ENCODE measurements at regions not wholly inside any gene's neighbourhood (a gene's known extent, or its start where the extent isn't known, plus 50 kb on each side); places are given as distances from the start of the nearest gene placed in this dataset.
"Not testable (repeated sequence)": the region's sequence is repeated elsewhere in the genome, so short reads cannot be mapped to it uniquely, and the experiment has no call there.

DNA sequence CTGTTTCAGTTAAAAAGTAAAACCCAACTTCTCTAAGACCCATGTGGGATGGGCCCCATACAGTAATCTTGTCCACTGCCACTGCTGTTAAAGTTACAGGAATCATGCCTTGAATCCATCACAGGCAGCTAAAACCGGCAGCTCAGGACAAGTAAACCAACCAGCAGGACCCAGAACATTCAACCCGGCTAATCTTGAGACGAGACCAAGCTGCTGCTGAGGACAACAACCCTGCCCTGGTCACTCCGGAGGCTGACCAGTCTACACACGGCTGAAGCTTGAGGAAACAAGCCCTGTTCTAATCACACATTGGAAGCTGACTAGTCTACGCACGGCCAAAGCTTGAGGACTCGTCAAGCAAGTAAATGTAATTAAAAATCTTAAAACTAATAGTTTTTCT is 105.2 kb upstream of the ZNF492 start:
- intact Hi-C loops (cut with DNase I; ENCODE audit: low total_unique reads): no loop called here

DNA sequence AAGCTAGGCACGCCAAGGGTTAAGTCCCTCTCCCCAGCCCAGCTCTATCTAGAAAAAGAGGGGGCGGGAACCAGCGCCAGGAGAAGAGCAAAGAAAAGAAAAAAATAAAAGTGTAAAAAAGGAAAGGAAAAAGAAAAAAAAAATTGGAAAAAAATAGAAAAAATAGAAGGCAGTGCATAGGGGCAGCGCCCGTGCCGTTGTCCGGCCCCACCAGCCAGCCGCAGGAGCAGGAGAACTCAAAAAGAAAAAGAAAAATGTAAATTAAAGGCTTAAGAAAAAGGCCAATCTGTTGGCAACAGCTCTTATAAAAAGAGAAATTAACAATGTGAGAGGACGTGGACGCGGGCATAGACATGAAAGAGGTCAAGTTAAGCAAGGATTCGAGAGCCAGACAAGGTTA is 105.4 kb upstream of the ZNF98 start:
- in situ Hi-C loops (cut with MboI; ENCODE audit: low sequenced_read_pairs in 4 of 4): no loop called here
- H3K4me3 ChIP-seq: no peak overlapping the region
- no peak for DNase-seq
- H3K4me1 ChIP-seq: no peaks in the 10 kb centered on the region
- H3K27ac ChIP-seq: no peak overlapping the region
- no peak for TF ChIP-seq POLR2A (IDR thresholded peaks at IDR 0.05)
- TF ChIP-seq, protein P1, sequence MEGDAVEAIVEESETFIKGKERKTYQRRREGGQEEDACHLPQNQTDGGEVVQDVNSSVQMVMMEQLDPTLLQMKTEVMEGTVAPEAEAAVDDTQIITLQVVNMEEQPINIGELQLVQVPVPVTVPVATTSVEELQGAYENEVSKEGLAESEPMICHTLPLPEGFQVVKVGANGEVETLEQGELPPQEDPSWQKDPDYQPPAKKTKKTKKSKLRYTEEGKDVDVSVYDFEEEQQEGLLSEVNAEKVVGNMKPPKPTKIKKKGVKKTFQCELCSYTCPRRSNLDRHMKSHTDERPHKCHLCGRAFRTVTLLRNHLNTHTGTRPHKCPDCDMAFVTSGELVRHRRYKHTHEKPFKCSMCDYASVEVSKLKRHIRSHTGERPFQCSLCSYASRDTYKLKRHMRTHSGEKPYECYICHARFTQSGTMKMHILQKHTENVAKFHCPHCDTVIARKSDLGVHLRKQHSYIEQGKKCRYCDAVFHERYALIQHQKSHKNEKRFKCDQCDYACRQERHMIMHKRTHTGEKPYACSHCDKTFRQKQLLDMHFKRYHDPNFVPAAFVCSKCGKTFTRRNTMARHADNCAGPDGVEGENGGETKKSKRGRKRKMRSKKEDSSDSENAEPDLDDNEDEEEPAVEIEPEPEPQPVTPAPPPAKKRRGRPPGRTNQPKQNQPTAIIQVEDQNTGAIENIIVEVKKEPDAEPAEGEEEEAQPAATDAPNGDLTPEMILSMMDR (IDR thresholded peaks at IDR 0.05 in 4 of 5, conservative IDR thresholded peaks at IDR 0.05 in 1 of 5): no peak
- H3K9me3 ChIP-seq: no peaks in the 10 kb centered on the region
- no peaks in the 10 kb centered on the region for H3K27me3 ChIP-seq
- H3K36me3 ChIP-seq: no peaks in the 10 kb centered on the region
- ATAC-seq: no peak
- intact Hi-C loops (cut with DNase I; ENCODE audit: low total_unique reads): no loop called here

More for the DNA sequence above, 105.2 kb upstream of the ZNF492 start:
- Histone ChIP-seq H3K36me3 (no peaks in the 10 kb centered on the region), H3K9me3 (no peaks in the 10 kb centered on the region), H3K4me3 (no peak overlapping the region), H3K27me3 (no peaks in the 10 kb centered on the region), H3K4me1 (no peaks in the 10 kb centered on the region), H3K27ac (no peak overlapping the region)
- DNase-seq (no peak), ATAC-seq (no peak)
- in situ Hi-C loops (cut with MboI; ENCODE audit: low sequenced_read_pairs in 4 of 4): no loop called here
- TF ChIP-seq, protein P1 (IDR thresholded peaks at IDR 0.05 in 4 of 5, conservative IDR thresholded peaks at IDR 0.05 in 1 of 5): no peak
- TF ChIP-seq POLR2A (IDR thresholded peaks at IDR 0.05): no peak

DNA sequence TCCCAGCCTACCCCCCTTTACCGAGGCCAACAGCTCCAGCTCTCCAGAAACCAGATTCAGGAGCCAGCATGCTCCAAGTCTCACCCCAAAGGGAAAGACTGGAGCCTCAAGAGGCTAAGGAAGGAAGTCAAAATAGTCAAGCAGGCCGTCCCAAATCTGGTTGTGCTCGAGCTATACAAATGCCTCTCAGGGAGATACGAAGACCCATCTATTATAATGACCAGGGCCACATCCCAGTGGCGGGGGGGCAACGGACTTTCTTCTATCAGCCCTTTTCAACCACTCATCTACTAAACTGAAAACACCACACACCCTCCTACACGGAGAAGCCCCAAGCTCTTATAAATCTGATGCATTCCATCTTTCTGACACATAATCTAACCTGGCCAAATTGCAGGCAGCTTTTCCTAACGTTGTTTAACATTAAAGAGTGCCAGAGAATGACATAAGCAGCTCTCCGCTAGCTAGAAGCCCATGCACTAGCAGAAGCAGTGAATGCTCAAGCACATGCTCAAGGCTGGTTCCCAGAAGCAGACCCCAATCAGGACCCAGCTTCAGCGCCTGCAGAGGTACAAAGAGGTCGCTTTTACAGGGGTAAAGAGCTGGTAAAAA is 104.6 kb upstream of the ZNF98 start:
- in situ Hi-C loops (cut with MboI; ENCODE audit: low sequenced_read_pairs in 4 of 4) (no loop called here), intact Hi-C loops (cut with DNase I; ENCODE audit: low total_unique reads) (no loop called here)
- Histone ChIP-seq H3K9me3 (no peaks in the 10 kb centered on the region), H3K36me3 (no peaks in the 10 kb centered on the region), H3K27me3 (no peaks in the 10 kb centered on the region), H3K4me3 (no peak overlapping the region), H3K27ac (no peak overlapping the region), H3K4me1 (no peaks in the 10 kb centered on the region)
- ATAC-seq (no peak), DNase-seq (no peak)
- TF ChIP-seq, protein P1 (IDR thresholded peaks at IDR 0.05 in 4 of 5, conservative IDR thresholded peaks at IDR 0.05 in 1 of 5): no peak
- no peak for TF ChIP-seq POLR2A (IDR thresholded peaks at IDR 0.05)

DNA sequence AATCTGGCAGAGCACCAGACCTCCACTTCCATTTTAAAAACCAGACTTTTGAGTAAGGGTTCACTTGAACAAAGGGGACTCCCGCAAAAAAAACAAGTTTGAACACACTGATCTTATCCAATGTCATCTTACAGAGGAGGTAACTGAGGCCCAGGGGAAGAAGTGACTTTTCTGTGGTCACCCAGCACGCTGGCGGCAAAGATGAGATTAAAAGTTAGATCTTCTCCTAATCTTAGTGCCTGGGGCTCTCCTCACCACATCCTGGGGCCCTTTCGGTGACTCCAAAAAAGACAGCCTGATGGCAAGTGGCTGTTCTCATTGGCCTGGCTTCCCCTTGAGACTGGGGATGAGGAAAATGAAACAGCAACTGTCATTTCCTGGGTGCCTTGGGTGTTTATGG is 101.8 kb upstream of the ZNF98 start:
- in situ Hi-C loops (cut with MboI; ENCODE audit: low sequenced_read_pairs in 4 of 4): no loop called here
- ATAC-seq (no peak), DNase-seq (no peak)
- no peak overlapping the region for H3K4me3 ChIP-seq
- no peaks in the 10 kb centered on the region for H3K9me3 ChIP-seq
- no peaks in the 10 kb centered on the region for H3K27me3 ChIP-seq
- intact Hi-C loops (cut with DNase I; ENCODE audit: low total_unique reads): no loop called here
- H3K4me1 ChIP-seq: no peaks in the 10 kb centered on the region
- no peaks in the 10 kb centered on the region for H3K36me3 ChIP-seq
- TF ChIP-seq, protein P1 (IDR thresholded peaks at IDR 0.05 in 4 of 5, conservative IDR thresholded peaks at IDR 0.05 in 1 of 5): no peak
- TF ChIP-seq POLR2A (IDR thresholded peaks at IDR 0.05): no peak
- H3K27ac ChIP-seq: no peak overlapping the region

DNA sequence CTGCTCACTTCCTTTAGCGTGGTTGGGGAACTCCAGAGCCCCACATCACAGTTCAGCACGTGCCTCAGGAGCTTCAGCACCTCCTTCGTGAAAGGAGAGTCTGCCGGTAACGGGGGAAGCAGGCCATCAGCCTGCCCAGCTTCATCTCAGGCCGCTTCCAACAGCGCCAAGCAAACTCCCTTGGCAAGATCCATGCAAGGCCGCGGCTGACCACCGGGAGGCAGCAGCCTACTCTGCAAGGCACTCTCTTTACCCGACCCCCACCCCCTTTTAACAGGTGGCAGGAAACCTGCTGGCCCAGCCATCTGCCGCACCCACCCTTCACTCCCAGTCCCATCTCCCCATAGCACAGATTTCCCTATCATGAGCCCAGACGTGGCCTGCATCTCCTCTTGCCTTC is 97.4 kb upstream of the ZNF98 start:
- intact Hi-C loops (cut with DNase I; ENCODE audit: low total_unique reads); H3K4me1 ChIP-seq; H3K36me3 ChIP-seq; DNase-seq; H3K4me3 ChIP-seq; in situ Hi-C loops (cut with MboI; ENCODE audit: low sequenced_read_pairs in 4 of 4); H3K27me3 ChIP-seq; ATAC-seq; H3K9me3 ChIP-seq; H3K27ac ChIP-seq: not testable (repeated sequence)
